ENCODE measurements at regions not wholly inside any gene's neighbourhood (a gene's known extent, or its start where the extent isn't known, plus 50 kb on each side); places are given as distances from the start of the nearest gene placed in this dataset.

DNA sequence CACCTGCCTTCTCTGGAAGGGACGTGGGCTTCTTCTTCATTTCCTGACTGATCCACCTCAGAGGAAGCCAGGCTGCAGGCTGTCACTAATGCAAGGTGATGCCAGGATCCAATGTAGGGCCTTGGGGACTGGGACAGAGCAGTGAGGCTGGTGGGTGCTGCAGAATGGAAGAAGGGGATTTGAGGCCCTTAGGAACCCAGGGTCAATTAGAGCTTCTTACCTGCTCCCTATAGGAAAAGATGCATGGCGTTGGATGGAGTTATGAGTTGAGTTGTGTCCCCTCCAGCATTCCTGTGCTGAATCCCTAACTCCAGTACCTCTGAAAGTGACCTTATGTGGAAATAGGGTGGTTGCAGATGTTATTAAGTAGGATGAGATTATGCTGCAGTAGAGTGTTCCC lies 190.4 kb downstream of the MIAT start:
- TF ChIP-seq POLR2AphosphoS5 (IDR thresholded peaks at IDR 0.05; ENCODE audit: low read depth, low read length) (no peak), TAF1 (IDR thresholded peaks at IDR 0.05; ENCODE audit: borderline replicate concordance, insufficient read depth, low read length) (no peak), SIN3A (IDR thresholded peaks at IDR 0.05; ENCODE audit: borderline replicate concordance, insufficient read depth, low read length) (no peak)

All from PFSK-1 (cell line).